Caco-2 (cell line): ENCODE measurements at regions not wholly inside any gene's neighbourhood (a gene's known extent, or its start where the extent isn't known, plus 50 kb on each side); places are given as distances from the start of the nearest gene placed in this dataset.

ENCODE experiments used
- BruUV-seq: library from RNA; stranded (reverse); fragments of 400-500 nt; replicated peaks from 2 replicates; lab custom pipeline; 2021; lab: Mats Ljungman, UMichigan
- CTCF ChIA-PET: fragments of 300-600 bp; sonication (Branson Sonifier 250); formaldehyde crosslinking; loops from one replicate; lab custom pipeline; 2022; ENCODE audit warnings: antibody characterized with exemption; lab: Charles Lee
- POLR2A ChIA-PET: fragments of 300-600 bp; sonication (Branson Sonifier 250); formaldehyde crosslinking; loops from one replicate; lab custom pipeline; 2022; ENCODE audit warnings: antibody characterized with exemption; lab: Charles Lee
- DNase-seq, 2 experiments: peaks; one replicate each; pipeline versions ENCODE4 v3.0.0 to v3.0.0-alpha.2; 2020 to 2022
- H3K27me3 ChIP-seq: replicated peaks from 2 replicates; pipeline ENCODE4 v1.6.0; 2011; ENCODE audit warnings: low read length; ENCODE audit not compliant: control insufficient read depth, insufficient read depth
- H3K36me3 ChIP-seq: 2 replicates; pipeline ENCODE4 v1.5.1; 2011; ENCODE audit warnings: low read length; ENCODE audit not compliant: control insufficient read depth, insufficient read depth
- H3K4me1 ChIP-seq: fragments of 250-450 bp; sonication (Bioruptor Pico); 2 replicates; pipeline ENCODE4 v1.5.1; 2020; ENCODE audit warnings: mild to moderate bottlenecking
- H3K4me3 ChIP-seq: 2 replicates; pipeline ENCODE4 v1.5.1; 2011; ENCODE audit warnings: low read depth, mild to moderate bottlenecking, control low read depth, low read length
- H3K9me3 ChIP-seq: fragments of 250-450 bp; sonication (Bioruptor Pico); 2 replicates; pipeline ENCODE4 v1.5.1; 2020; ENCODE audit warnings: mild to moderate bottlenecking, moderate library complexity
- H3K27ac Mint-ChIP-seq: one replicate; pipeline ENCODE4 v1.8.0; 2022; ENCODE audit warnings: mixed read lengths; ENCODE audit not compliant: unreplicated experiment
- H3K27me3 Mint-ChIP-seq: one replicate; pipeline ENCODE4 v1.8.0; 2022; ENCODE audit warnings: mixed read lengths; ENCODE audit not compliant: insufficient read depth, unreplicated experiment
- H3K36me3 Mint-ChIP-seq: one replicate; pipeline ENCODE4 v1.8.0; 2022; ENCODE audit warnings: mild to moderate bottlenecking, mixed read lengths; ENCODE audit not compliant: insufficient read depth, unreplicated experiment
- H3K4me1 Mint-ChIP-seq: one replicate; pipeline ENCODE4 v1.8.0; 2022; ENCODE audit warnings: low read depth, mixed read lengths; ENCODE audit not compliant: unreplicated experiment
- H3K4me3 Mint-ChIP-seq: one replicate; pipeline ENCODE4 v1.8.0; 2022; ENCODE audit warnings: mild to moderate bottlenecking, moderate library complexity, mixed read lengths; ENCODE audit not compliant: unreplicated experiment
- H3K9me3 Mint-ChIP-seq: one replicate; pipeline ENCODE4 v1.8.0; 2022; ENCODE audit warnings: mixed read lengths; ENCODE audit not compliant: unreplicated experiment
- intact Hi-C: fragments of 100-400 bp; cut with micrococcal nuclease; formaldehyde crosslinking; loops from one replicate; pipeline ENCODE4 v1.10.0; 2022; ENCODE audit not compliant: unreplicated experiment
- TF ChIP-seq, protein P1 (sequence below), 2 experiments: fragments of 200-600 bp in 1 of 2; IDR thresholded peaks; 1 replicate in 1 of 2; 2 replicates in 1 of 2; pipeline versions ENCODE4 v1.5.1 to v1.8.0; 2011 to 2022; ENCODE audit warnings: antibody characterized with exemption in 1 of 2, control low read depth in 1 of 2, inconsistent platforms in 1 of 2, low read depth in 1 of 2, low read length in 1 of 2, mild to moderate bottlenecking in 1 of 2, moderate library complexity in 1 of 2; ENCODE audit not compliant: insufficient read depth in 1 of 2, severe bottlenecking in 1 of 2, unreplicated experiment in 1 of 2

- no peak overlapping the region for H3K4me3 ChIP-seq
- POLR2A ChIA-PET: no interaction called here
- intact Hi-C loops: no loop called here
- Mint-ChIP-seq H3K36me3 (peaks cover 29% of the 10 kb centered on the region), H3K9me3 (peaks cover 28% of the 10 kb centered on the region), H3K4me3 (no peak overlapping the region), H3K27ac (no peak overlapping the region), H3K27me3 (no peaks in the 10 kb centered on the region), H3K4me1 (peaks cover 39% of the 10 kb centered on the region)
- BruUV-seq: no TSS peak
- CTCF ChIA-PET: no interaction called here
- TF ChIP-seq, protein P1, sequence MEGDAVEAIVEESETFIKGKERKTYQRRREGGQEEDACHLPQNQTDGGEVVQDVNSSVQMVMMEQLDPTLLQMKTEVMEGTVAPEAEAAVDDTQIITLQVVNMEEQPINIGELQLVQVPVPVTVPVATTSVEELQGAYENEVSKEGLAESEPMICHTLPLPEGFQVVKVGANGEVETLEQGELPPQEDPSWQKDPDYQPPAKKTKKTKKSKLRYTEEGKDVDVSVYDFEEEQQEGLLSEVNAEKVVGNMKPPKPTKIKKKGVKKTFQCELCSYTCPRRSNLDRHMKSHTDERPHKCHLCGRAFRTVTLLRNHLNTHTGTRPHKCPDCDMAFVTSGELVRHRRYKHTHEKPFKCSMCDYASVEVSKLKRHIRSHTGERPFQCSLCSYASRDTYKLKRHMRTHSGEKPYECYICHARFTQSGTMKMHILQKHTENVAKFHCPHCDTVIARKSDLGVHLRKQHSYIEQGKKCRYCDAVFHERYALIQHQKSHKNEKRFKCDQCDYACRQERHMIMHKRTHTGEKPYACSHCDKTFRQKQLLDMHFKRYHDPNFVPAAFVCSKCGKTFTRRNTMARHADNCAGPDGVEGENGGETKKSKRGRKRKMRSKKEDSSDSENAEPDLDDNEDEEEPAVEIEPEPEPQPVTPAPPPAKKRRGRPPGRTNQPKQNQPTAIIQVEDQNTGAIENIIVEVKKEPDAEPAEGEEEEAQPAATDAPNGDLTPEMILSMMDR (IDR thresholded peaks at IDR 0.05; ENCODE audit: insufficient read depth in 1 of 2, low read depth in 1 of 2, low read length in 1 of 2, severe bottlenecking in 1 of 2, unreplicated experiment in 1 of 2): no peak
- H3K4me1 ChIP-seq: peaks cover 40% of the 10 kb centered on the region
- H3K9me3 ChIP-seq: peaks cover 10% of the 10 kb centered on the region; the same call in 1 of the 2 replicates
- H3K27me3 ChIP-seq: no peaks in the 10 kb centered on the region
- H3K36me3 ChIP-seq: no peaks in the 10 kb centered on the region
- no peak for DNase-seq
Measured at GRCh38 chr10:21158301-21158700, 261.2 kb upstream of the NEBL start.

- H3K9me3 Mint-ChIP-seq: peaks cover 22% of the 10 kb centered on the region
- CTCF ChIA-PET: no interaction called here
- BruUV-seq: no TSS peak
Measured at GRCh38 chr10:21157664-21158063, 260.6 kb upstream of the NEBL start.

GRCh38 chr10:21150166-21150565, 253.1 kb upstream of the NEBL start:
- POLR2A ChIA-PET: no interaction called here
- no peaks in the 10 kb centered on the region for H3K36me3 ChIP-seq
- Mint-ChIP-seq H3K4me3 (no peak overlapping the region), H3K36me3 (no peaks in the 10 kb centered on the region), H3K9me3 (no peaks in the 10 kb centered on the region), H3K27me3 (no peaks in the 10 kb centered on the region), H3K27ac (no peak overlapping the region), H3K4me1 (peaks cover 12% of the 10 kb centered on the region)
- TF ChIP-seq, protein P1 (IDR thresholded peaks at IDR 0.05; ENCODE audit: insufficient read depth in 1 of 2, low read depth in 1 of 2, low read length in 1 of 2, severe bottlenecking in 1 of 2, unreplicated experiment in 1 of 2): no peak
- CTCF ChIA-PET: interaction anchor here (0.6 kb wide), 1 partner anchor 600 kb away, joined by 3 read pairs; no protein-coding TSS in a partner anchor
- H3K9me3 ChIP-seq: no peaks in the 10 kb centered on the region
- peaks cover 7% of the 10 kb centered on the region for H3K4me1 ChIP-seq
- intact Hi-C loops: no loop called here
- no peak overlapping the region for H3K4me3 ChIP-seq
- H3K27me3 ChIP-seq: no peaks in the 10 kb centered on the region
- no TSS peak for BruUV-seq
- DNase-seq: no peak

More at GRCh38 chr10:21157664-21158063, 260.6 kb upstream of the NEBL start:
- peak overlapping the region; percentile 46 for H3K27ac Mint-ChIP-seq
- H3K4me3 ChIP-seq: no peak overlapping the region
- TF ChIP-seq, protein P1 (IDR thresholded peaks at IDR 0.05; ENCODE audit: insufficient read depth in 1 of 2, low read depth in 1 of 2, low read length in 1 of 2, severe bottlenecking in 1 of 2, unreplicated experiment in 1 of 2): no peak
- H3K36me3 ChIP-seq: no peaks in the 10 kb centered on the region
- H3K36me3 Mint-ChIP-seq: peaks cover 24% of the 10 kb centered on the region
- DNase-seq: no peak
- H3K27me3 ChIP-seq: no peaks in the 10 kb centered on the region
- no peaks in the 10 kb centered on the region for H3K27me3 Mint-ChIP-seq
- peaks cover 33% of the 10 kb centered on the region for H3K4me1 Mint-ChIP-seq
- POLR2A ChIA-PET: no interaction called here
- intact Hi-C loops: no loop called here
- no peak overlapping the region for H3K4me3 Mint-ChIP-seq
- H3K9me3 ChIP-seq: peaks cover 10% of the 10 kb centered on the region; the same call in 1 of the 2 replicates
- H3K4me1 ChIP-seq: peaks cover 36% of the 10 kb centered on the region
